ENCODE measurements at regions not wholly inside any gene's neighbourhood (a gene's known extent, or its start where the extent isn't known, plus 50 kb on each side); places are given as distances from the start of the nearest gene placed in this dataset.

GRCh38 chr15:38733331-38733730, 168.7 kb upstream of the RASGRP1 start:
- H3K27ac ChIP-seq (ENCODE audit: low read length), result no peak overlapping the region
- no peaks in the 10 kb centered on the region for H3K4me1 ChIP-seq (ENCODE audit: control insufficient read depth, low read depth, low read length)
- H3K27me3 ChIP-seq (ENCODE audit: control insufficient read depth, insufficient read depth, low read length), result no peaks in the 10 kb centered on the region
- no peaks in the 10 kb centered on the region for H3K9me3 ChIP-seq (ENCODE audit: control insufficient read depth, low read depth, low read length)
- H3K9ac ChIP-seq (ENCODE audit: low read length), result no peak overlapping the region
- H3K4me3 ChIP-seq (ENCODE audit: low read length), result no peak overlapping the region
- H3K36me3 ChIP-seq (ENCODE audit: control insufficient read depth, low read depth, low read length), result no peaks in the 10 kb centered on the region

GRCh38 chr15:38740206-38740605, 175.6 kb upstream of the RASGRP1 start:
- Histone ChIP-seq H3K9ac (ENCODE audit: low read length) (no peak overlapping the region), H3K4me1 (ENCODE audit: control insufficient read depth, low read depth, low read length) (no peaks in the 10 kb centered on the region), H3K27me3 (ENCODE audit: control insufficient read depth, insufficient read depth, low read length) (no peaks in the 10 kb centered on the region), H3K9me3 (ENCODE audit: control insufficient read depth, low read depth, low read length) (no peaks in the 10 kb centered on the region), H3K27ac (ENCODE audit: low read length) (no peak overlapping the region), H3K36me3 (ENCODE audit: control insufficient read depth, low read depth, low read length) (no peaks in the 10 kb centered on the region), H3K4me3 (ENCODE audit: low read length) (no peak overlapping the region)

GRCh38 chr15:38743147-38743546, 178.5 kb upstream of the RASGRP1 start:
- no peak overlapping the region for H3K27ac ChIP-seq (ENCODE audit: low read length)
- no peaks in the 10 kb centered on the region for H3K9me3 ChIP-seq (ENCODE audit: control insufficient read depth, low read depth, low read length)
- no peaks in the 10 kb centered on the region for H3K4me1 ChIP-seq (ENCODE audit: control insufficient read depth, low read depth, low read length)
- H3K27me3 ChIP-seq (ENCODE audit: control insufficient read depth, insufficient read depth, low read length), result no peaks in the 10 kb centered on the region
- H3K36me3 ChIP-seq (ENCODE audit: control insufficient read depth, low read depth, low read length), result no peaks in the 10 kb centered on the region
- H3K9ac ChIP-seq (ENCODE audit: low read length), result no peak overlapping the region
- no peak overlapping the region for H3K4me3 ChIP-seq (ENCODE audit: low read length)

GRCh38 chr15:38745126-38745525, 180.5 kb upstream of the RASGRP1 start:
- Histone ChIP-seq H3K36me3 (ENCODE audit: control insufficient read depth, low read depth, low read length) (no peaks in the 10 kb centered on the region), H3K27me3 (ENCODE audit: control insufficient read depth, insufficient read depth, low read length) (no peaks in the 10 kb centered on the region), H3K27ac (ENCODE audit: low read length) (no peak overlapping the region), H3K9me3 (ENCODE audit: control insufficient read depth, low read depth, low read length) (no peaks in the 10 kb centered on the region), H3K9ac (ENCODE audit: low read length) (no peak overlapping the region), H3K4me1 (ENCODE audit: control insufficient read depth, low read depth, low read length) (no peaks in the 10 kb centered on the region), H3K4me3 (ENCODE audit: low read length) (no peak overlapping the region)

- no peaks in the 10 kb centered on the region for H3K9me3 ChIP-seq (ENCODE audit: control insufficient read depth, low read depth, low read length)
- no peaks in the 10 kb centered on the region for H3K27me3 ChIP-seq (ENCODE audit: control insufficient read depth, insufficient read depth, low read length)
- no peaks in the 10 kb centered on the region for H3K36me3 ChIP-seq (ENCODE audit: control insufficient read depth, low read depth, low read length)
- H3K9ac ChIP-seq (ENCODE audit: low read length), result no peak overlapping the region
- no peaks in the 10 kb centered on the region for H3K4me1 ChIP-seq (ENCODE audit: control insufficient read depth, low read depth, low read length)
- no peak overlapping the region for H3K4me3 ChIP-seq (ENCODE audit: low read length)
- H3K27ac ChIP-seq (ENCODE audit: low read length), result no peak overlapping the region
Measured at GRCh38 chr15:38745626-38746025, 181.0 kb upstream of the RASGRP1 start.

GRCh38 chr15:38746211-38746610, 181.6 kb upstream of the RASGRP1 start:
- no peak overlapping the region for H3K27ac ChIP-seq (ENCODE audit: low read length)
- H3K36me3 ChIP-seq (ENCODE audit: control insufficient read depth, low read depth, low read length), result no peaks in the 10 kb centered on the region
- H3K9me3 ChIP-seq (ENCODE audit: control insufficient read depth, low read depth, low read length), result no peaks in the 10 kb centered on the region
- H3K27me3 ChIP-seq (ENCODE audit: control insufficient read depth, insufficient read depth, low read length), result no peaks in the 10 kb centered on the region
- no peak overlapping the region for H3K4me3 ChIP-seq (ENCODE audit: low read length)
- no peaks in the 10 kb centered on the region for H3K4me1 ChIP-seq (ENCODE audit: control insufficient read depth, low read depth, low read length)
- no peak overlapping the region for H3K9ac ChIP-seq (ENCODE audit: low read length)

GRCh38 chr15:38748710-38749109, 184.1 kb upstream of the RASGRP1 start:
- Histone ChIP-seq H3K4me1 (ENCODE audit: control insufficient read depth, low read depth, low read length) (no peaks in the 10 kb centered on the region), H3K27ac (ENCODE audit: low read length) (no peak overlapping the region), H3K36me3 (ENCODE audit: control insufficient read depth, low read depth, low read length) (no peaks in the 10 kb centered on the region), H3K9ac (ENCODE audit: low read length) (no peak overlapping the region), H3K9me3 (ENCODE audit: control insufficient read depth, low read depth, low read length) (no peaks in the 10 kb centered on the region), H3K27me3 (ENCODE audit: control insufficient read depth, insufficient read depth, low read length) (no peaks in the 10 kb centered on the region), H3K4me3 (ENCODE audit: low read length) (no peak overlapping the region)

GRCh38 chr15:38750786-38751185, 186.2 kb upstream of the RASGRP1 start:
- no peak overlapping the region for H3K4me3 ChIP-seq (ENCODE audit: low read length)
- no peaks in the 10 kb centered on the region for H3K9me3 ChIP-seq (ENCODE audit: control insufficient read depth, low read depth, low read length)
- H3K36me3 ChIP-seq (ENCODE audit: control insufficient read depth, low read depth, low read length), result no peaks in the 10 kb centered on the region
- H3K27ac ChIP-seq (ENCODE audit: low read length), result no peak overlapping the region
- no peaks in the 10 kb centered on the region for H3K4me1 ChIP-seq (ENCODE audit: control insufficient read depth, low read depth, low read length)
- H3K27me3 ChIP-seq (ENCODE audit: control insufficient read depth, insufficient read depth, low read length), result no peaks in the 10 kb centered on the region
- H3K9ac ChIP-seq (ENCODE audit: low read length), result no peak overlapping the region

GRCh38 chr15:38755718-38756117, 191.1 kb upstream of the RASGRP1 start:
- Histone ChIP-seq H3K9me3 (ENCODE audit: control insufficient read depth, low read depth, low read length) (no peaks in the 10 kb centered on the region), H3K36me3 (ENCODE audit: control insufficient read depth, low read depth, low read length) (no peaks in the 10 kb centered on the region), H3K9ac (ENCODE audit: low read length) (no peak overlapping the region), H3K27ac (ENCODE audit: low read length) (no peak overlapping the region), H3K4me1 (ENCODE audit: control insufficient read depth, low read depth, low read length) (no peaks in the 10 kb centered on the region), H3K27me3 (ENCODE audit: control insufficient read depth, insufficient read depth, low read length) (no peaks in the 10 kb centered on the region), H3K4me3 (ENCODE audit: low read length) (no peak overlapping the region)

GRCh38 chr15:38756441-38756840, 191.8 kb upstream of the RASGRP1 start:
- Histone ChIP-seq H3K36me3 (ENCODE audit: control insufficient read depth, low read depth, low read length) (no peaks in the 10 kb centered on the region), H3K4me1 (ENCODE audit: control insufficient read depth, low read depth, low read length) (no peaks in the 10 kb centered on the region), H3K4me3 (ENCODE audit: low read length) (no peak overlapping the region), H3K27ac (ENCODE audit: low read length) (no peak overlapping the region), H3K27me3 (ENCODE audit: control insufficient read depth, insufficient read depth, low read length) (no peaks in the 10 kb centered on the region), H3K9me3 (ENCODE audit: control insufficient read depth, low read depth, low read length) (no peaks in the 10 kb centered on the region), H3K9ac (ENCODE audit: low read length) (no peak overlapping the region)

GRCh38 chr15:38758043-38758442, 193.4 kb upstream of the RASGRP1 start:
- Histone ChIP-seq H3K27me3 (ENCODE audit: control insufficient read depth, insufficient read depth, low read length) (no peaks in the 10 kb centered on the region), H3K36me3 (ENCODE audit: control insufficient read depth, low read depth, low read length) (no peaks in the 10 kb centered on the region), H3K27ac (ENCODE audit: low read length) (no peak overlapping the region), H3K4me1 (ENCODE audit: control insufficient read depth, low read depth, low read length) (no peaks in the 10 kb centered on the region), H3K9me3 (ENCODE audit: control insufficient read depth, low read depth, low read length) (no peaks in the 10 kb centered on the region), H3K9ac (ENCODE audit: low read length) (no peak overlapping the region), H3K4me3 (ENCODE audit: low read length) (no peak overlapping the region)

- no peak overlapping the region for H3K4me3 ChIP-seq (ENCODE audit: low read length)
- no peaks in the 10 kb centered on the region for H3K4me1 ChIP-seq (ENCODE audit: control insufficient read depth, low read depth, low read length)
- H3K27ac ChIP-seq (ENCODE audit: low read length), result no peak overlapping the region
Measured at GRCh38 chr15:38761681-38762080, 197.1 kb upstream of the RASGRP1 start.

More at GRCh38 chr15:38761681-38762080, 197.1 kb upstream of the RASGRP1 start:
- Histone ChIP-seq H3K36me3 (ENCODE audit: control insufficient read depth, low read depth, low read length) (no peaks in the 10 kb centered on the region), H3K27me3 (ENCODE audit: control insufficient read depth, insufficient read depth, low read length) (no peaks in the 10 kb centered on the region), H3K9me3 (ENCODE audit: control insufficient read depth, low read depth, low read length) (no peaks in the 10 kb centered on the region), H3K9ac (ENCODE audit: low read length) (no peak overlapping the region)
